ENCODE measurements at regions not wholly inside any gene's neighbourhood (a gene's known extent, or its start where the extent isn't known, plus 50 kb on each side); places are given as distances from the start of the nearest gene placed in this dataset.

DNA sequence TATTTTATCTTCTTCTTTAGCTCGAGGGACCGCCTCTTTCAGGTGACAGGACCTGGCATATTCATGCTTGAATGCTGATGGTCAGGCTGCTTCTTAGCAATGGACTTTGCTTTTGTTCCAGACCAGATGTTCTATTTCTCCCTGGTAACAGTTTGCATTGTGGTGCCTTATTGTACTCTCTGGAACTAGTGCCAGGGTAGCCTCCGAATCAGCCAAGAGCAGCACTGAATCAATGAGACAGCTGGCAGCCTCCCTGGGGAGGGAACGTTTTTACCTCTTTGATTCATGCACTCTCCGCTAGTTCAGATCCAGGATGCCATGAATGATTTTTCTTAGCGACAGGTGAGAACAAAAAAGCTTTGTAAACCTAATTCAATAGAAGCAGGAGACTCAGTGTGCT lies 54.1 kb upstream of the NXPH1 start:
- no peak for DNase-seq (ENCODE audit: low spot score)

DNA sequence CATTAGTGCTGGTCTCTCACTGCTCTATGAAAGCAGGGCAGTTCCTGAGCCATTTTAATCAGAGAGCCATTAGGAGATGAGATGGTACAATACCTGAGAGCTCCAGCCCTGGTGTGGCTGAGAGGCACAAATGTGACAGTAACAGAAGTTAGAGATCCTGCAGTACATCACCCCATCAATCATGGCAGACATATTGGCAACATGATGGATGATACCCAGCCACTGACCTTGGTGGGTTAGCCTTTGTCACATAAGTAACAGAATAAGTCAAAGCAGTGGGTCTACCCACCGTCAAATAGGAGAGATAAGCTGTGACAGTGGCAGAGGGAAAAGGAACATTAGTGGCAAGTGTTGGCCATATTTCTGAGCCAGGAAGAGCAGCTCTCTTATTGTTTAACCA lies 53.3 kb upstream of the NXPH1 start:
- no peak for DNase-seq (ENCODE audit: low spot score)

DNA sequence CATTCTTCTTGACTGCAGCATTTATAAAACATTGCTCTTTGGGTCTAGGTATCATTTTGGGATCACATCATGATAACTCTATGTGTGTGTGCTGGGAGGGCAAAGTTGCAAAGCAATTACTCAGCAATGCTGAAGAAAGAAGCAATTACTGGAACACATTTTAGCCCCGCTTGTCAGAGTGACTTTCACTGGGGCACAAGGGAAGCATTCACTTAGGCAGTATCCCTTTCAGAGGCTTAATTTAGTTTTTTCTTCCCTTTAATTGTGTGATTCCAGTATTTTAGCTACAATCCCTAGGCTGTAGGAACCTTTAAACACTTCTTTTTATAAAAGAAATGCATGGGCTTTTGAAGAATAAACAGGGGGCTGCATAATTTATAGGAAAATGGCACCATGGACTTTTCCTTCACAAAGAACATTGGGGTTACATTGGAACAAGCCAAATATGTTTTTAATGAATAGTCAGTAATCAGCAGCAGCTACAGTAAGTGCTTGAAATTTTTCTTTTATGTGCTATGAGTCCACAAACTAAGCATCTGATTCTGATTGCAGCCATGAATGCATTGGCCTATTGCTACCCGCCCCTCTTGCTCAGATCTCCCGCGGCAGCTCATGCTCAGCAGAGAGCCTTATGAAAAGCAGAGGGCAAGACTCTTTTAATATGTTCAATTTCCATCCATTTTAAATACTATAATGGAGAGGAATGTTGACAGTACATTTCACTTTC lies 51.2 kb upstream of the NXPH1 start:
- DNase-seq (ENCODE audit: low spot score), result no peak
